GM23338 (cell line): ENCODE measurements at regions not wholly inside any gene's neighbourhood (a gene's known extent, or its start where the extent isn't known, plus 50 kb on each side); places are given as distances from the start of the nearest gene placed in this dataset.

ENCODE experiments used
- ATAC-seq: fragments of 200-7000 bp; cut with Tn5 transposase; 3 replicates; pipeline ENCODE4 v1.9.1; 2020
- DNase-seq: peaks from one replicate; pipeline ENCODE4 v3.0.0-alpha.2; 2015; ENCODE audit warnings: low spot score
- H2AFZ ChIP-seq: fragments of 200-600 bp; sonication (generic); 2 replicates; pipeline ENCODE4 v1.8.0; 2016; ENCODE audit warnings: antibody characterized with exemption, mild to moderate bottlenecking, moderate library complexity
- H3F3A ChIP-seq: fragments of 200-600 bp; sonication (generic); replicated peaks from 2 replicates; pipeline ENCODE4 v1.8.0; 2017; ENCODE audit warnings: antibody characterized with exemption, mixed run types, low read depth
- H3K27ac ChIP-seq: fragments of 200-600 bp; sonication (generic); 2 replicates; pipeline ENCODE4 v1.6.1; 2016; ENCODE audit warnings: low read depth
- H3K27me3 ChIP-seq: fragments of 200-600 bp; sonication (generic); 2 replicates; pipeline ENCODE4 v1.8.0; 2016; ENCODE audit warnings: mild to moderate bottlenecking, mixed run types, moderate library complexity; ENCODE audit not compliant: insufficient read depth
- H3K36me3 ChIP-seq: fragments of 200-600 bp; sonication (generic); 2 replicates; pipeline ENCODE4 v1.8.0; 2016; ENCODE audit warnings: mild to moderate bottlenecking; ENCODE audit not compliant: insufficient read depth
- H3K4me1 ChIP-seq: fragments of 200-600 bp; sonication (generic); 2 replicates; pipeline ENCODE4 v1.8.0; 2016; ENCODE audit warnings: mild to moderate bottlenecking, moderate library complexity; ENCODE audit not compliant: insufficient read depth
- H3K4me2 ChIP-seq: fragments of 200-600 bp; sonication (generic); 2 replicates; pipeline ENCODE4 v1.7.1; 2017; ENCODE audit warnings: mixed run types
- H3K4me3 ChIP-seq: fragments of 200-600 bp; sonication (generic); 2 replicates; pipeline ENCODE4 v1.6.1; 2016; ENCODE audit warnings: mixed run types
- H3K79me2 ChIP-seq: fragments of 200-600 bp; sonication (generic); replicated peaks from 2 replicates; pipeline ENCODE4 v1.8.0; 2017; ENCODE audit warnings: mild to moderate bottlenecking; ENCODE audit not compliant: insufficient read depth
- H3K9me2 ChIP-seq: fragments of 200-600 bp; sonication (generic); 2 replicates; pipeline ENCODE4 v1.8.0; 2017; ENCODE audit not compliant: insufficient read depth
- H4K20me1 ChIP-seq: fragments of 200-600 bp; sonication (generic); replicated peaks from 2 replicates; pipeline ENCODE4 v1.8.0; 2017; ENCODE audit warnings: mild to moderate bottlenecking; ENCODE audit not compliant: insufficient read depth
- H3K27ac Mint-ChIP-seq: 2 replicates; pipeline ENCODE4 v1.8.0; 2020; ENCODE audit warnings: inconsistent platforms, mild to moderate bottlenecking, moderate library complexity, mixed read lengths
- H3K27me3 Mint-ChIP-seq: 3 replicates; pipeline ENCODE4 v1.8.0; 2022; ENCODE audit warnings: low read depth, mild to moderate bottlenecking, moderate library complexity, mixed read lengths, inconsistent platforms; ENCODE audit not compliant: insufficient read depth, poor library complexity
- H3K36me3 Mint-ChIP-seq: 3 replicates; pipeline ENCODE4 v1.8.0; 2021; ENCODE audit warnings: low read depth, mild to moderate bottlenecking, inconsistent platforms, moderate library complexity, mixed read lengths
- H3K4me1 Mint-ChIP-seq: 3 replicates; pipeline ENCODE4 v1.8.0; 2020; ENCODE audit warnings: mild to moderate bottlenecking, inconsistent platforms, mixed read lengths
- H3K4me3 Mint-ChIP-seq: 3 replicates; pipeline ENCODE4 v1.8.0; 2021; ENCODE audit warnings: moderate library complexity, mild to moderate bottlenecking, inconsistent platforms, mixed read lengths
- H3K9me3 Mint-ChIP-seq: 3 replicates; pipeline ENCODE4 v1.8.0; 2020; ENCODE audit warnings: moderate library complexity, mild to moderate bottlenecking, inconsistent platforms, mixed read lengths
- ETS1 ChIP-seq: IDR thresholded peaks from 2 replicates; pipeline ENCODE4 v1.6.1; 2016; ENCODE audit warnings: antibody characterized with exemption
- EZH2 ChIP-seq: fragments of 200-600 bp; sonication (generic); IDR thresholded peaks from one replicate; pipeline ENCODE4 v1.8.0; 2017; ENCODE audit warnings: antibody characterized with exemption, mild to moderate bottlenecking, low read depth; ENCODE audit not compliant: unreplicated experiment
- JUNB ChIP-seq: IDR thresholded peaks from one replicate; pipeline ENCODE4 v1.6.1; 2016; ENCODE audit warnings: antibody characterized with exemption; ENCODE audit not compliant: unreplicated experiment
- POLR2AphosphoS5 ChIP-seq: IDR thresholded peaks from 2 replicates; pipeline ENCODE4 v1.6.1; 2016; ENCODE audit warnings: antibody characterized with exemption, low read depth
- REST ChIP-seq: IDR thresholded peaks from one replicate; pipeline ENCODE4 v1.6.1; 2018; ENCODE audit warnings: antibody characterized with exemption; ENCODE audit not compliant: unreplicated experiment
- ZNF114 ChIP-seq: fragments of 250-450 bp; sonication (Bioruptor Pico); IDR thresholded peaks from 2 replicates; pipeline ENCODE4 v1.5.0; 2020; ENCODE audit warnings: mild to moderate bottlenecking, moderate library complexity
- ZNF462 ChIP-seq: fragments of 250-450 bp; sonication (Bioruptor Pico); IDR thresholded peaks from 2 replicates; pipeline ENCODE4 v1.5.0; 2020; ENCODE audit warnings: mild to moderate bottlenecking, moderate library complexity

DNA sequence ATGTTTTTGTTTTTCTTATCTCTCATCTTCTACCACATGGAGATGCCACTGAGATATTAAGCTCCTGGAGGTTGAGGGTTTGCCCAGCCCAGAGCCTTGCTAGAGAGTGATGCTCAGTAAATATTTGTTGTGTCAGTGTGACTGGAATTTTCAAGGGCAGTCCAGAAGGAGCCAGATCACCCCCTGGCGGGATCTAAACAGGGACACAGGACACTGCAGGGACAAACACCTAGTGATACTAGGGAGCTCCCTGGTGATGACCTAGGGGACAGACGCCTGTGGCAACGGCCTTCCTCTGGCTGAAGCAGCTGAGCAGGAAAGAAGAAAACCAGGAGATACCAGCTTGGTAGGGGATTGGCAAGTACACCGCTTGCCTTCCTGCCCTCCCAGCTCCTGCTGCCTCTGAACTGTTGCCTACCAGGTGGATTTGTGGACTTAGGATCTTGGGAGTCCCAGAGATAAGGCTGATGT lies 714.4 kb upstream of the TBX3 start:
- H3K27me3 ChIP-seq = no peaks in the 10 kb centered on the region
- H3K4me3 Mint-ChIP-seq = no peak overlapping the region
- DNase-seq (no peak), ATAC-seq (no peak)
- no peak overlapping the region for H3K4me2 ChIP-seq
- TF ChIP-seq POLR2AphosphoS5 = no peak
- TF ChIP-seq REST = no peak
- TF ChIP-seq EZH2 = no peak
- TF ChIP-seq ETS1 = no peak
- no peak for TF ChIP-seq ZNF114
- TF ChIP-seq JUNB = no peak
- no peak for TF ChIP-seq ZNF462 (CRISPR knock-in tag)
- H3K27me3 Mint-ChIP-seq = no peaks in the 10 kb centered on the region
- H2AFZ ChIP-seq = no peak overlapping the region
- no peak overlapping the region for H3K4me3 ChIP-seq
- H3K9me2 ChIP-seq = 0 out of 2 replicates have a peak, but pooled peaks cover 5% of the 10 kb centered on the region
- H3K4me1 ChIP-seq = no peaks in the 10 kb centered on the region
- H3K9me3 Mint-ChIP-seq = peaks cover 17% of the 10 kb centered on the region; the same call in 2 of the 3 replicates
- no peaks in the 10 kb centered on the region for H3K79me2 ChIP-seq
- no peak overlapping the region for H3K27ac Mint-ChIP-seq
- no peaks in the 10 kb centered on the region for H3F3A ChIP-seq
- H3K36me3 Mint-ChIP-seq = peaks cover 2% of the 10 kb centered on the region; the same call in 1 of the 3 replicates
- H3K4me1 Mint-ChIP-seq = peaks cover 9% of the 10 kb centered on the region
- H3K36me3 ChIP-seq = no peaks in the 10 kb centered on the region; the same call in 1 of the 2 replicates
- H4K20me1 ChIP-seq = no peaks in the 10 kb centered on the region
- H3K27ac ChIP-seq = no peak overlapping the region
